Lower leg skin (tissue), 4 donors: ENCODE measurements at regions not wholly inside any gene's neighbourhood (a gene's known extent, or its start where the extent isn't known, plus 50 kb on each side); places are given as distances from the start of the nearest gene placed in this dataset.

ENCODE experiments used
- DNase-seq, 2 donors: peaks; one replicate each; pipeline ENCODE4 v3.0.0-alpha.2; 2019; ENCODE audit warnings: low spot score in 2 of 2
- H3K4me3 ChIP-seq: fragments of 200-600 bp; sonication (generic); 2 replicates; pipeline ENCODE4 v1.5.1; 2017; ENCODE audit warnings: mild to moderate bottlenecking, low read depth; ENCODE audit not compliant: poor library complexity, severe bottlenecking
- CTCF ChIP-seq, 3 donors: fragments of 450-650 bp; IDR thresholded peaks; one replicate each; pipeline ENCODE4 v1.5.1; 2016; ENCODE audit warnings: antibody characterized with exemption in 3 of 3, mild to moderate bottlenecking in 3 of 3, moderate library complexity in 2 of 3
- POLR2A ChIP-seq, 2 donors: fragments of 450-650 bp; IDR thresholded peaks; one replicate each; pipeline ENCODE4 v1.6.1; 2016 to 2017; ENCODE audit warnings: antibody characterized with exemption in 2 of 2, mild to moderate bottlenecking in 1 of 2, moderate library complexity in 1 of 2
- WGBS, 2 donors: methylation state at CpG; one replicate each; pipeline ENCODE4 v1.1.5; 2018; 5-methylcytosine and 5-hydroxymethylcytosine counted together
- intact Hi-C: fragments of 100-400 bp; cut with DNase I; formaldehyde crosslinking; loops from one replicate; pipeline ENCODE4 v1.15.0; 2023; ENCODE audit warnings: low total_unique reads

- no peak for DNase-seq
- H3K4me3 ChIP-seq = no peak overlapping the region
- TF ChIP-seq CTCF (IDR thresholded peaks at IDR 0.05) (no peak), POLR2A (IDR thresholded peaks at IDR 0.05) (no peak)
- WGBS, 2 donors = 82 to 86% methylated on average over 2 of the region's 2 CpGs
- intact Hi-C loops = no loop called here
Measured at GRCh38 chr13:109647699-109648098, 138.7 kb downstream of the IRS2 start.

GRCh38 chr13:109647053-109647452 lies 139.3 kb downstream of the IRS2 start:
- intact Hi-C loops = no loop called here
- no peak for DNase-seq
- 53 to 73% methylated on average over 5 of the region's 5 CpGs for WGBS, 2 donors
- H3K4me3 ChIP-seq = no peak overlapping the region
- TF ChIP-seq POLR2A (IDR thresholded peaks at IDR 0.05) (no peak), CTCF (IDR thresholded peaks at IDR 0.05) (no peak)

- 77 to 80% methylated on average over 5 of the region's 5 CpGs for WGBS, 2 donors
- no peak for DNase-seq
- H3K4me3 ChIP-seq = no peak overlapping the region
- TF ChIP-seq POLR2A (IDR thresholded peaks at IDR 0.05) (no peak), CTCF (IDR thresholded peaks at IDR 0.05) (no peak)
- intact Hi-C loops = no loop called here
Measured at GRCh38 chr13:109646423-109646822, 140.0 kb downstream of the IRS2 start.

GRCh38 chr13:109645831-109646230 lies 140.6 kb downstream of the IRS2 start:
- DNase-seq = no peak
- intact Hi-C loops = no loop called here
- TF ChIP-seq POLR2A (IDR thresholded peaks at IDR 0.05) (no peak), CTCF (IDR thresholded peaks at IDR 0.05) (no peak)
- H3K4me3 ChIP-seq = no peak overlapping the region
- 86 to 88% methylated on average over 6 of the region's 6 CpGs for WGBS, 2 donors

GRCh38 chr13:109644956-109645355 lies 141.4 kb downstream of the IRS2 start:
- intact Hi-C loops = no loop called here
- no peak for DNase-seq
- 92% methylated on average over 4 of the region's 4 CpGs for WGBS, 2 donors
- H3K4me3 ChIP-seq = no peak overlapping the region
- TF ChIP-seq CTCF (IDR thresholded peaks at IDR 0.05) (no peak), POLR2A (IDR thresholded peaks at IDR 0.05) (no peak)

- TF ChIP-seq POLR2A (IDR thresholded peaks at IDR 0.05) = no peak
- no peak for TF ChIP-seq CTCF (IDR thresholded peaks at IDR 0.05)
- no peak overlapping the region for H3K4me3 ChIP-seq
- no peak for DNase-seq
- WGBS, 2 donors = 69 to 70% methylated on average over 4 of the region's 4 CpGs
- intact Hi-C loops = no loop called here
Measured at GRCh38 chr13:109644069-109644750, 142.2 kb downstream of the IRS2 start.
